ENCODE measurements at regions not wholly inside any gene's neighbourhood (a gene's known extent, or its start where the extent isn't known, plus 50 kb on each side); places are given as distances from the start of the nearest gene placed in this dataset.

DNA sequence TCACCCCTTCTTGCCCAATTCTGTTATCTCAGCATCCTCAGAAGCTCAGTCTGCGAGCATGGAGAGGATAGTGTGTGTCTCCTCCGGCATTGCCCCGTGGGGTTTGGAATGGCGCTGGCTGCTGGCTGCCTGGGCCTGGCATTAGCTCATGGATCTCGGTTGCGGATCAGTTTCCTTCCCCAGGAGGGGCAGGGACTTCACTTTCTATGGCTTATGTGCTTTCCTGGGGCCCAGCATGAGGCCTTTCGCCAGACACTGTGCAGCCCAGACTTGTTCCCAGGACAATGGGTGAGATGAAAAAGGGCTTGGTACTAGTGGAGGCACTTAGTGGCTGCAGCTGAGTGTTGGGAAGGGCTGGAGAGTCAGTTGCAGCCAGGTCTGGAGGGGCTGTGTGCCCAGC, 143.3 kb downstream of the GLI2 start:
- TF ChIP-seq HMG20A (CRISPR knock-in tag; IDR thresholded peaks at IDR 0.05; ENCODE audit: borderline replicate concordance) (no peak), POLR2A (IDR thresholded peaks at IDR 0.05; ENCODE audit: insufficient read depth in 1 of 2, low read depth in 2 of 2, low read length in 2 of 2) (no peak), ZBTB7A (CRISPR knock-in tag; IDR thresholded peaks at IDR 0.05) (no peak)

Data from HepG2 (cell line).